Right lung (tissue), 2 donors: ENCODE measurements at regions not wholly inside any gene's neighbourhood (a gene's known extent, or its start where the extent isn't known, plus 50 kb on each side); places are given as distances from the start of the nearest gene placed in this dataset.
"Not testable (repeated sequence)": the region's sequence is repeated elsewhere in the genome, so short reads cannot be mapped to it uniquely, and the experiment has no call there.

Source experiments
- DNase-seq, 2 donors: peaks; one replicate each; pipeline ENCODE4 v3.0.0-alpha.2; 2013

DNA sequence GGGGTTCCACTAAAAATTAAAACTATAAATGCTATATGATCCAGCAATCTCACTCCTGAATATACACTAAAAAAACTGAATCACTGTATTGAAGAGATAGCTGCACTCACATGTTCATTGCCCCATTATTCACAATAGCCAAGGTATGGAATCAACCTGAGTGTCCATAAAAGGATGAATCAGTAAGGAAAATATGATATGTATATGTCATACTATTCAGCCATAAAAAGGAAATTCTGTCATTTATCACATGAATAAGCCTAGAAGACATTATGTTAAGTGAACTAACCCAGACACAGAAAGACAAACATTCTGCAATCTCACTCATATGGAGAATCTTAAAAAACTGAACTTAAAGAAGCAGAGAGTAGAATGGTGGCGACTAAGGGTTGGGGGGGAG is 1376.2 kb upstream of the CDH9 start:
- DNase-seq, result no peak

DNA sequence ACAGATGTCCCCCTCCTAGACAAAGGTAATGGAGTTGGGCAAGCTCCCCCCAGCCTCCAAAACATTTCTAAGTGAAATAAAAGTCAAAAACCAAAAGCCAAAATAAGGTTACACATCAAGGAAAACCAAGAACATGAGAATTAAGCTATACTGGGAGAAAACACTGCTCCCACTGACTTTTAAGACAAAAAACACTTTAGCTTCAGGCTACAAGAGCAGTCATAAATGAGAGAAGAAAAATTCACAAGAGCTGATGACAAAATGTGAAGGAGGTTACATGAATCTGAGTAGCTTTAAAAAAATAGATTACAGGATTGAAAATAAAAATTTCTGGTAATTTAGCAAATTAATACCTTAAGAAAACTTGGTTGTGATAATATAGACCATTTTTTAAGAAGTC is 1370.3 kb upstream of the CDH9 start:
- DNase-seq, result no peak

DNA sequence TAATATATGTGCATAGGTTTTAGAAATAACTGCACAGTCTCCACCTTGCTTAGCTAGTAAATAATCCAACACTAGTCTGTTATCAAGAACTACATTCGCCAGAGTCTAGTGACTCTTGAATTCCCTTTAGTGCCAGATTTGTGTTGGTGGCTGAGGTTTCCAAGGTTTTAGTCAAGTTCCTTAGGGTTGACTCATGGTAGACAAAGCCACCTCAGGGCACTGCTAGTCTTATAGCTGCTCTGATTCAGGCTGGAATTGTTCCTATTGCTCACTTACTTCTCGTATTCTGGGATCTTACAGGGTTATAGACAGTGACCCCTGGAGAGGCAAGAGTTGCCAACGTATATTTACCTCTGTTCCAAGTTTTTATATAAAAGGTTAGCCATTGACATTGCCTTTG is 1369.8 kb upstream of the CDH9 start:
- DNase-seq, result no peak

DNA sequence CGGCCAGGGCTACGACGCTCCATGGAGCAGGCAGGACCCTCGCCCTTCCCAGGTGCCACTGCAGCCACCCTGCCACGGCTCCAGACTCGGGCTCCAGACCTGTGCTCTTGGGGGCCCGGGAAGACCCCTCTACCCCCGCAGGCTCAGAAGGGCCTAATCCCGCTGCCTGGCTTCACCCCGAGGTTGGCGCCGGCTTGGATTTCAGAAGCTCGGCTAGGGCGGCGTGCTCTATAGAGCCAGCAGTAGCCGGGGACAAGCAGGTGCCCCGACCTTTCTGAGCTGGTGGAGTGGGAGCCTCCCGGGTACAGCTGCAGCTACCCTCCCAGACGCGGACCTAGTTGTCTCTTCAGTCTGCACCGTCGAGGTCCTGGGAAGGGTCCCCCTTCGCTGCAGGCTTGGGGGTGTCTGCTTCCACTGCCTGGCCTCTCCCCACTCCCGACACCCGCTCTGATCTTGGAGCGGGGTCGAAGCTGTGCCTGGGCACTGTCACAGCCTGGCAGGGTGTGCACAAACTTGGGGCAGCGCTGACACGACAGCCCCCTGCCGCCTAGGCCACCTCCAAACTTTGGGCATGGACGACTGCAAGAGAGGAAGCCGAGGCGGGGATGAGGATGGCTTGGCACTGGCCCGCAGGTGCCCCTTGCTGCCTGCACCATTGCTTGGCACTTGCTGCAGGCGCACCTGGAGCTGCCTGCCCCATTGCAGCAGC is 1366.1 kb upstream of the CDH9 start:
- no peak for DNase-seq

DNA sequence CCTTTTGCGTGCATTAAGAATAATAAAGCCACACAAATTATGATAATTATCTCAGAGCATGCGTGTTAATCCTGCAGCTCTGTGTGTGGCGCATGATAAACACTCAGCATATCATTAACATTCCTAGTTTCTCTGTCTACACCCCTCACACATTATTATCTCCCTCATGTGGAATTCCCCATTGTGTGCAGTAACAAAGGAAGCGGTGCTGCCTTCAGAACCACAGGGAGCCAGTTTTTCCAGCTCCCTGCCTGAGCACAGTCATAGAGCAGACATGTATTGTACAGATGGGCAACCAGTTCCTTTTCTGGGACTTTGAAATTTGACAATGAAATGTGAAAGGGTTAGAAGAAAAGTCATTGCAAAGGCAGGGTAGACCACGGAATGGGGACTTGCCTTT is 1365.5 kb upstream of the CDH9 start:
- no peak for DNase-seq

DNA sequence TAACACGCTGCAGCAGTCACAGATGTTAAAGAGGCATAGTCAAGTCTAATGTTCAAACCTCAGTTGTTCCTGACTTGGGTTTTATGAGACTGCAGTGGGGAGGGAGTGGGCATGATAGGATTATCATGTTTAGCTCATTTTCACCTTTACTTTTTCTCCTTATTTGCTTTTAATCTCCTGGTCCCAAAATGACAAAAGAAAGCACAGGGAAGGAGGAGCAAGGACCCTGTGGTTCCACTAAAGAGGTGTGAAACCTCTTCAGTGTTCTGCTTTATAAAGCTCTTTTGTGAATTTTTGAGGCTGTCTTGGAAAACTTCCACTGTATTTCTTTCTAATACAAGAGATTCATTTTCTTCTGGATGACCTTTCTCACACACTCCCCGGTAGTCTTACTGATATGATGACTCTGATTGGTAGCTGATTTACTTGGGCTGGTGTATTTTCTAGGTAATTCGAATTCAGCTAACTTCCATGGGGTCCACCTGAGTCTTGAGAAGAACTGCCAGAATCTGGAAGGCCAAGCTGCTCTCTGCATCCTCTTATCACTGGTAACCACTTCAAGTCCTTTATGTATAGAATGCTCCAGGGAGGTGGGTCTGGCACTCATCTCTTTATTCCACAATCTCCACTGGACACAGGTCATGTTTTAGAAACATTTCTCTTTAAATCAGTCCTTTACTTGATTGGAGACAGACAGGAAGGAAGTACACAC is 1364.4 kb upstream of the CDH9 start:
- no peak for DNase-seq

DNA sequence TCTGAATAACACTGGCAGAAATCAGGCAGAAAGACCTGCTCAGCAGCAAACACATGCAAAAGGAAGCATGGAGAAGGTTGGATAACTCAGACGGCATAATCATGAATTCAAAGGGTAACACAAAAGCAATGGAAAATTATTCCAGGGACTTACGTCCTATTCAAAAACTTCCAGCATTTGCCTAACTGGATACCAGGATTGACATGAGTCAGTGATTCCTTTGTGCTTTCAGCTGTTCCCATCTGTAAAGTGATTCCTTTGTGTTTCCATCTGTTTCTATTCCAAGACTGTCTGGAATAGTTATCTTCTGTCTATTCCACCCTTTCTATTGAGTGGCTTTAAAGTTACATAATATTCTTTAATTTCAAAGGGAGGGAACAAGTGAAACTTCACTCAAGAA is 1361.7 kb upstream of the CDH9 start:
- DNase-seq, result no peak

DNA sequence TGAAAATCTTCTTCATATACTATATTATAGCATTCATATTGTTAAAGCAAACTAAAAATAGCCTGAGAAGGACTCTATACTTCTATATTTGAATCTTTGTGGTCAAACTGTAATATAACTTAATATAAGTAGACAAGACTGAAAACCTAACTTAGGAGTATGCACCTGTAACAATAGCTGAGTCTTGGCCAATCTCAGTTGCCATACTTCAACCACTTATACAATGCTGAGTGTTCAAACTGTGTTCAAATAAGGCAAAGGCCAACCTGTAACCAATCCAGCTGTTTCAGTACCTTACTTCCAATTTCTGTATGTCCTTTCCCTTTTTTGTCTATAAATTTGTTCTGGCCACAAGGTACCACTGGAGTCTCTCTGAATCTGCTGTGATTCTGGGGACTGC is 1360.8 kb upstream of the CDH9 start:
- no peak for DNase-seq

DNA sequence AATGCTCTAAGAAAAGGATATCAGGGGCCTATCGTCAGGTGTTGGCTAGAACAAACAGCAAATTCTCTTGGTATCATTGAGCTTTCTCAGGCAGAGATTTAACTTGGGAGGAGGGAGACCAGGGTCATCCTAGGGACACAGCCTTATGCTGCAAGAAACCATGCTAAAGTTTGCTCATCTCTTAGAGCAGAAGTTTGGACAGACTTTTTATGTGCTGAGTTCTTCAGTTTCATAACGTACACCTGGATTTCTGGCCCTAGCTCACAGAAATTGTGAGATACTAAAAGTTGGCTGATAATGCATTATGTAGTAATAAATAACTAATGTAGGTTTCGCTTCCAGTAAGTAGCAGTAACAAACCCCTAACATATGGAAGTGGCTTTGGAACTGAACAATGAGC is 1359.8 kb upstream of the CDH9 start:
- no peak for DNase-seq

DNA sequence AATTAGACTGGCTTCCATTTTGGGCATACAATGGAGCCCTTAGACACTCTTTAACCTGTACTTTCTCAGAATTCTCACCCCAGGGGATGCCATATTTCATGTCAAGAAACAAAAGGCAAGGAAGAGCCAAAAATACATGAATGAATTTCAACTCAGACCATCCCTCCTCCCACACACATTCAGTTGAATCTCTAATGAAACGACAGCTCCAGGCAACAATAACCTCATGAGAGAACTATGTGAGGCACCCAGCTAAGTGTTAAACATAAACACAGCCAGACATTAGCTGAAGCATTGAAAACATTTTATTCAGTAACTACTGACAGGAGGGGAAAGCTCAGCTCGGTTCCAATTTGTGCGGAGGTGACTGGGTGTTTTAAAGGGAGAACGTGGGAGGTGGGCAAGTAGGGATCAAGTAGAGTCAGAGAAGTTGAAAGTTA is 1359.1 kb upstream of the CDH9 start:
- no peak for DNase-seq

DNA sequence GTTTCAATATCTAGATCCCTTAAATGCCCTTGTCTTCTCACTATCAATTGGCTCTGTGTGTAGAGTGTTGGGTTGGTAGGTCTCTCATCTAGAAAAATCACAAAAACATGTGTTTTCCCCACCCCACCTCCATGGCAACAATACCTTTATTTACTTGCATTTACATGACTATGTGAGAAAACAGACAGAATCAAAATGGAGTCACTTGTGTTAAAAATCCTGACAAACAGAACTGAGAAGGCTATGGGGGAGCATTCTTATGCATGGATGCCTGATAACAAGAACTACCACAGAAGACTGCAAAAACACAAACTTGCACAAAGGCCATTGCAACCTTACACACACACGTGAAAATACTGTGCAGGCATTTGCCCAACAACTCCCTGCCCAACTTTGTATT is 1352.9 kb upstream of the CDH9 start:
- DNase-seq, result no peak

DNA sequence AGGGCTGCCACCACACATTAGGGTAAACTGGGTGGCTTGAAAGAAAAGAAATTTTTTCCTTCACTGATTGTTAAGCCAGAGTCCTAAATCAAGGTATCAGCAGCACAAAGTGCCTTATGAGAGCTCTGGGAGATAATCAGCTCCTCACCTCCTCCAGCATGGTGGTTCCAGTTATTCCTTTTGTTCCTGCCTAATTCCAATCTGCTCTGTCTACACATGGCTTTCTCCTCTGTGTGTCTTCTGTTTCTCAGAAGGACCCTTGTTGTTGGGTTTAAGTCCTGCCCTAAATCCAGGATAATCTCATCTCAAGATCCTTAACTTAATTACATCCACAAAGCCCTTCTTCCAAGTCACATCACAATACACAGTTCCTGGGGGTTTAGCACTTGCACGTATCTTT is 1352.0 kb upstream of the CDH9 start:
- no peak for DNase-seq

DNA sequence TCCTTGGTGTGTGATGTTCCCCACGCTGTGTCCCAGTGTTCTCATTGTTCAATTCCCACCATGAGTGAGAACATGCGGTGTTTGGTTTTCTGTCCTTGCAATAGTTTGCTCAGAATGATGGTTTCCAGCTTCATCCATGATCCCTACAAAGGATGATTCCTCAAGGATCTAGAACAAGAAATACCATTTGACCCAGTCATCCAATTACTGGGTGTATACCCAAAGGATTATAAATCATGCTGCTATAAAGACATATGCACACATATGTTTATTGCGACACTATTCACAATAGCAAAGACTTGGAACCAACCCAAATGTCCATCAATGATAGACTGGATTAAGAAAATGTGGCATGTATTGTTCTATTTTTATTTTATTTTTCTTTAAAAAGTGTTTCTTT is 1351.3 kb upstream of the CDH9 start:
- DNase-seq, result not testable (repeated sequence)

DNA sequence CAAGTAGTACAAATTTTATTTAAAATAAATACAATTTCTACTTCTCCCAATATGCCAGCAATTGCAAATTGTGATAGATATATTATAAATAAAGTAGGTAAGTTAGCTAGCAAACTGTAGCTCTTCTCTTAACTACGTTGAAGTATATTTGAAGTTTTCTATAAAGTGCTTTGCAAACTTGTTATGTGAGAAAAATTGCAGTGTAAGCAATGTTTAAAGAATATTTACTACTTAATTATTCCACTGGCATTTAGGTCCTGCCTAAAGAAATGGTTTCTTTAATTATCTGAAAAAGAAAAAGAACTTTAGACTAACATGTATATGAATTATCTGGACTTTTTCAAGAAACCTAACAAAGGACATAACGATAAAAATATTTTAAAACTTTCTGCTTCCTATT is 1350.0 kb upstream of the CDH9 start:
- no peak for DNase-seq

DNA sequence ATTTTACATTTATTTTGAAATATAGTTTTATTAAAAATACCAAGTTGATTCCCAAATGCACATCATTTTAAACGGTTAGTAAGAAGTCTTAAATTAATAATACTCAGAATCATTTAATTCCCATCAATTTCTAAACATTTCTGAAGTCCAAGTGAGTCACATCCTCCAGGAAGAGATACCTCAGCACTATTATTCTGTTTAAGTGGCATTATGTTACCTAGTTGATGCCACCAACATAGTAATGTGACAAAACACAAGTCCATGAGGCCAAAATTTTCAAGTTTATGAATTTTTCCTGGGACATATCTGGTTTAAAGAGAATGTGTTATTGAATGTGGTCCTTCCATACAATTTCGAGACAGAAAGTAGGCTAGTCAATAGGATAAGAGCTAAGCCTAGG is 1348.3 kb upstream of the CDH9 start:
- DNase-seq, result no peak

DNA sequence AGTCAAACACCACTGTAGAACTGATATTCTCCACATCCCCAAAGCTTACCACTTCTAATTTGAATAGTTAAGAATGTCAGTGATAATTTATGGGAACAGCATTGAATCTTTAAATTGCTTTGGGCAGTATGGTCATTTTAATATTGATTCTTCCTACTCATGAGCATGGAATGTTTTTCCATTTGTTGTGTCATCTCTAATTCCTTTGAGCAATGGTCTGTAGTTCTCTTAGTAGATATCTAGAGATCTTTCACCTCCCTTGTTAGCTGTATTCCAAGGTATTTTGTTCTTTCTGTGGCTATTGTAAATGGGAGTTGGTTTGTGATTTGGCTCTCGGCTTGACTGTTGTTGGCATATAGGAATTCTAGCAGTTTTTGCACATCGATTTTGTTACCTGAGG is 1341.8 kb upstream of the CDH9 start:
- no peak for DNase-seq

DNA sequence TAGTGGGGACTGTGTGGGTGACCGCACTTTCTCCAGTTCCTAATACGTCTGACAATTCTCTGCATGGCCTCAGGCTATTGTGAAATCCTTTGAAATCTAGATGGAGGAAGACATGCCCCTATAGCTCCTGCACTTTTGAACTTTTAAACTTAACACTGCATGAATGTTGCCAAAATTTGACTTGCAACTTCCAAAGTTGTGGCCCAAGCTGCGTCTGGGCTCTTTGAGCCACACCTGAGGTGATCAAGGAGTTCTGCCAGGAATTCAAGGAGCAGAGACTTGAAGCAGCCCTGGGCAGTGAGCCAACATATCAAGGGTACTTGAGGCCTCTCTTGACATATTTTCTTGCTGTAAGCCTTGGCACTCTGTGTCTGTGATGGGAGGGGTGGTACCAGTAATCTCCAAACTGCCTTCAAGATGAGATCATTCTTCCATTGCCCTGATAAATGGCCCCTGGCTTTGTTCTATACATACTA is 1336.1 kb upstream of the CDH9 start:
- peak; percentile 76 to 78 for DNase-seq

DNA sequence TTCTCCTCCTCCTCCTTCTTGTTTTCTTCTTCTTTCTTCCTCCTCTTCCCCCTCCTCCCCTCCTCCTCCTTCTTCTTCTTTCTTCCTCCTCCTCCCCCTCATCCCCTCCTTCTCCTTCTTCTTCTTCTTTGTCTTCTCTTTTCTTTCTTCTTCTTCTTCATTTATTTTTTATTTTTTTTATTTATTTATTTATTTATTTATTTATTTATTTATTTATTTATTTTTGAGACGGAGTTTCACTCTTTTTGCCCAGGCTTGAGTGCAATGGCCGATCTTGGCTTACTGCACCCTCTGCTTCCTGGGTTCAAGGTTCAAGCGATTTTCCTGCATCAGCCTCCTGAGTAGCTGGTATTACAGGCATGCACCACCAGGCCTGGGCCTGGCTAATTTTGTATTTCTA is 1332.5 kb upstream of the CDH9 start:
- DNase-seq, result no peak

DNA sequence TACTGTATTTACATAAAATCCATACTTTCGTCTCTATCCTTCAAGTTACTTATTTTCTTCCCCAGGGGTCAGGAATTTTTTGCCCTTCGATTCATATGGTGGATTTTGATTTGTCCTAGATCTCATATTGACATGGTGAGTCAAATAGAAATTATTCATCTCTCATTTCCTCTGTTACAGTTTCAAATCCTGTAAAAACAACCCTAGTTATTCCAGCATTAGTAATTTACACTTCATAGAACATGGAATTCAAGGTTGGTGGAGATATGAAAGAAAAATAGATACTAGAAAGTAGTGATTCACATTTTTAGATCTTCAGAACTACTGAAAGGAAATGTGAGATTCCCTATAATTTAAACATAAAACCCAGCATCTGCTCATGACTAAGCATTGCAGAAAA is 1331.0 kb upstream of the CDH9 start:
- DNase-seq, result no peak

DNA sequence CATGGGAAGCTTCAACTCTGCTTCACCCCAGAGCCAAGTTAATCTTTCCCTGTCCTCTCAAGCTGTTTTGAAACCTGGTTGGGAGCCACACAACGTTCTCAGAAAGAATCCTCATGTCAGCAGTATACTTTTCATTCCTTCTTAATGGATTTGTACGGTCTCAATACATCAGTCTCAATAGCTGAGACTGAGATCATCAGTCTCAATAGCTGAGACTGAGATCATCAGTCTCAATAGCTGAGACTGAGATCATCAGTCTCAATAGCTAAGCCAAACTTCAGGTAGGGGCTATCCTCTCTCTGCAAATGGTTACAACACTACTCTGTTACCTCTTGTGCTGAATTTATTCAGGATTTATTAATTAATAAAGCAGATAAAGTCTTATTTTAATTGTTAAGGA is 1317.4 kb upstream of the CDH9 start:
- DNase-seq, result no peak

DNA sequence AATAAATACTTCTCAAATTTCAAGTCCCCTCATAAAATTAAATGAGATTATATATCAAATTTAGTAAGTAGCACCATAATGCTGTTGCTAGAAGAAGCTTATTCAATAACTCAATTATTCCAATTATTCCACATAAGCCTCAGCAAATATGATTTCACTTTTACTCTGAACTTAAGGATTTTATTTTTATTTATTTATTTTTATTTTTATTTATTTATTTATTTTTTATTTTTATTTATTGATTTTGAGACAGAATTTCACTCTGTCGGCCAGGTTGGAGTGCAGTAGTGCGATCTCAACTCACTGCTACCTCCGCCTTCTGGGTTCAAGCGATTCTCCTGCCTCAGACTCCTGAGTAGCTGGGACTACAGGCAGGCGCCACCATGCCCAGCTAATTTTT is 1308.3 kb upstream of the CDH9 start:
- DNase-seq, result no peak

DNA sequence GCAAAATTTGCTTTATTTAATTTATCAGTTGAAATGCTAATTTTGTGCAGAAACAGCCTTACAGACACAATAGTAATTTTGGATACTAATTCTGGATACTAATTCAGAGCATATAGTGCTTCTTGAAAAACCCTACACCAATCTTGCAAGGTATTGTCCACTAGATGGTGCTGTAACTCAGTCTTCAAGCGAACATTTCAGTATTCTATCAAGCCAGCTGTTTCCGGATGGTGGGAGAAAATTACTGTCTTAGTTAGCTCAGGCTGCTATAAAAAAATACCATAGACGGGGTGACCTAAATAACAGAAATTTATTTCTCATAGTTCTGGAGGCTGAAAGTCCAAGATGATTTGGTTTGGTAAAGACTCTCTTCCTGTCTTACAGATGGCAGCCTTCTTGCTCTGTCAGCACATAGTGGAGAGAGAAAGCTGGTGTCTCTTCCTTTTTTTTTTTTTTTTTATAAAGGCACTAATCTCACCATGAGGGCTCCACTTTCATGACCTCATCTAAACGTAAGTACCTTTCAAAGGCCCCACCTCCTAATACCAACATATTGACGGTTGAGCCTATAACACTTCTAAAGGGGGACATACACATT is 1306.5 kb upstream of the CDH9 start:
- DNase-seq, result no peak

DNA sequence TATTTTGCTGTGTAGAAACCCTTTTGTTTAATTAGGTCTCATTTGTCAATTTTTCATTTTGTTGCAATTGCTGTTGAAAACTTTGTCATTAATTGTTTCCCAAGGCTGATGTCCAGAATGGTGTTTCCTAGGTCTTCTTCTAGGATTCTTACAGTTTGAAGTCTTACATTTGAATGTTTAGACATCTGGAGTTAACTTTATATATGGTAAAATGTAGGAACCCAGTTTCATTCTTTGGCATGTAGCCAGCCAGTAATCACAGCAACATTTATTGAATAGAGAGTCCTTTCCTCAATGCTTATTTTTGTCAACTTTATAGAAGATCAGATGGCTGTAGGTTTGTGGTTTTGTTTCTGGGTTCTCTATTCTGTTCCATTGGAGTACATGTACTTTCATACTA is 1290.8 kb upstream of the CDH9 start:
- DNase-seq, result no peak
